ENCODE measurements at regions not wholly inside any gene's neighbourhood (a gene's known extent, or its start where the extent isn't known, plus 50 kb on each side); places are given as distances from the start of the nearest gene placed in this dataset.

DNA sequence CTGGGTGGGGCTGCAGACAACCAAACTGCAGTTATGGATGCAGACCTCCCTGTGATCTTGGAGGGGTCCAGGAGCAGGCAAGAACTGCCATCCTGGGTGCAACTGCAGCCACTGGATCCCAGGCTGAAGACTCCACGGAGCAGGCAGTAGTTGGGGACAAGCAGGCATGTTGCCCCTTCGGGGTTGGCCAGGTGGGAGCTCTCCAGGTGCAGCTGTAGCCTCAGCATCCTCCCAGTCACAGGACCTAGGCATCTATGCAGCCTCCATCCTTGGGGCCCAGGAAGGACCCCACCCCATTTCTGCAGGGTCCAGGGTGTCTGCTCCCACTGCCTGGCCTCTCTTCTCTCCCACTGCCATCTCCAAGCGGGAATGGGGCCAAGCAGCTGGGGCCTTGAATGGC, 322.2 kb upstream of the RBMS3 start:
- no peaks in the 10 kb centered on the region for H3K9me3 ChIP-seq (ENCODE audit: control insufficient read depth, insufficient read depth, low read depth, low read length)
- H3K27me3 ChIP-seq (ENCODE audit: control insufficient read depth, insufficient read depth, low read length), result no peaks in the 10 kb centered on the region
- TF ChIP-seq POLR2AphosphoS5 (IDR thresholded peaks at IDR 0.05; ENCODE audit: low read depth, low read length), result no peak
- TF ChIP-seq, protein P1, sequence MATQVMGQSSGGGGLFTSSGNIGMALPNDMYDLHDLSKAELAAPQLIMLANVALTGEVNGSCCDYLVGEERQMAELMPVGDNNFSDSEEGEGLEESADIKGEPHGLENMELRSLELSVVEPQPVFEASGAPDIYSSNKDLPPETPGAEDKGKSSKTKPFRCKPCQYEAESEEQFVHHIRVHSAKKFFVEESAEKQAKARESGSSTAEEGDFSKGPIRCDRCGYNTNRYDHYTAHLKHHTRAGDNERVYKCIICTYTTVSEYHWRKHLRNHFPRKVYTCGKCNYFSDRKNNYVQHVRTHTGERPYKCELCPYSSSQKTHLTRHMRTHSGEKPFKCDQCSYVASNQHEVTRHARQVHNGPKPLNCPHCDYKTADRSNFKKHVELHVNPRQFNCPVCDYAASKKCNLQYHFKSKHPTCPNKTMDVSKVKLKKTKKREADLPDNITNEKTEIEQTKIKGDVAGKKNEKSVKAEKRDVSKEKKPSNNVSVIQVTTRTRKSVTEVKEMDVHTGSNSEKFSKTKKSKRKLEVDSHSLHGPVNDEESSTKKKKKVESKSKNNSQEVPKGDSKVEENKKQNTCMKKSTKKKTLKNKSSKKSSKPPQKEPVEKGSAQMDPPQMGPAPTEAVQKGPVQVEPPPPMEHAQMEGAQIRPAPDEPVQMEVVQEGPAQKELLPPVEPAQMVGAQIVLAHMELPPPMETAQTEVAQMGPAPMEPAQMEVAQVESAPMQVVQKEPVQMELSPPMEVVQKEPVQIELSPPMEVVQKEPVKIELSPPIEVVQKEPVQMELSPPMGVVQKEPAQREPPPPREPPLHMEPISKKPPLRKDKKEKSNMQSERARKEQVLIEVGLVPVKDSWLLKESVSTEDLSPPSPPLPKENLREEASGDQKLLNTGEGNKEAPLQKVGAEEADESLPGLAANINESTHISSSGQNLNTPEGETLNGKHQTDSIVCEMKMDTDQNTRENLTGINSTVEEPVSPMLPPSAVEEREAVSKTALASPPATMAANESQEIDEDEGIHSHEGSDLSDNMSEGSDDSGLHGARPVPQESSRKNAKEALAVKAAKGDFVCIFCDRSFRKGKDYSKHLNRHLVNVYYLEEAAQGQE (IDR thresholded peaks at IDR 0.05; ENCODE audit: insufficient read depth in 1 of 2, low read depth in 2 of 2, low read length in 1 of 2), result no peak
- TF ChIP-seq, protein P2, sequence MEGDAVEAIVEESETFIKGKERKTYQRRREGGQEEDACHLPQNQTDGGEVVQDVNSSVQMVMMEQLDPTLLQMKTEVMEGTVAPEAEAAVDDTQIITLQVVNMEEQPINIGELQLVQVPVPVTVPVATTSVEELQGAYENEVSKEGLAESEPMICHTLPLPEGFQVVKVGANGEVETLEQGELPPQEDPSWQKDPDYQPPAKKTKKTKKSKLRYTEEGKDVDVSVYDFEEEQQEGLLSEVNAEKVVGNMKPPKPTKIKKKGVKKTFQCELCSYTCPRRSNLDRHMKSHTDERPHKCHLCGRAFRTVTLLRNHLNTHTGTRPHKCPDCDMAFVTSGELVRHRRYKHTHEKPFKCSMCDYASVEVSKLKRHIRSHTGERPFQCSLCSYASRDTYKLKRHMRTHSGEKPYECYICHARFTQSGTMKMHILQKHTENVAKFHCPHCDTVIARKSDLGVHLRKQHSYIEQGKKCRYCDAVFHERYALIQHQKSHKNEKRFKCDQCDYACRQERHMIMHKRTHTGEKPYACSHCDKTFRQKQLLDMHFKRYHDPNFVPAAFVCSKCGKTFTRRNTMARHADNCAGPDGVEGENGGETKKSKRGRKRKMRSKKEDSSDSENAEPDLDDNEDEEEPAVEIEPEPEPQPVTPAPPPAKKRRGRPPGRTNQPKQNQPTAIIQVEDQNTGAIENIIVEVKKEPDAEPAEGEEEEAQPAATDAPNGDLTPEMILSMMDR (IDR thresholded peaks at IDR 0.05), result no peak
- TF ChIP-seq TCF7L2 (IDR thresholded peaks at IDR 0.05; ENCODE audit: low read depth, low read length), result no peak
- no peak for TF ChIP-seq SIN3A (IDR thresholded peaks at IDR 0.05; ENCODE audit: borderline replicate concordance, insufficient read depth, low read depth, low read length)
- POLR2A ChIA-PET, result interaction anchor here (0.6 kb wide), 1 partner anchor 213 kb away, joined by 6 read pairs; no protein-coding TSS in a partner anchor
- CTCF ChIA-PET, result no interaction called here
- H3K4me1 ChIP-seq (ENCODE audit: control insufficient read depth, insufficient read depth, low read length), result no peaks in the 10 kb centered on the region
- BruUV-seq (replicated peaks), result no TSS peak
- ATAC-seq (no peak), DNase-seq (ENCODE audit: low read depth, low spot score) (no peak)
- no peak overlapping the region for H3K27ac ChIP-seq (ENCODE audit: low read length)
- in situ Hi-C loops (cut with HindIII; ENCODE audit: low pct_unique_long_range_greater_than_20kb, low sequenced_read_pairs) (no loop called here), intact Hi-C loops (cut with micrococcal nuclease; ENCODE audit: unreplicated experiment) (no loop called here)
- no peaks in the 10 kb centered on the region for H3K36me3 ChIP-seq (ENCODE audit: control insufficient read depth, insufficient read depth, low read length)
- H3K4me3 ChIP-seq (ENCODE audit: low read depth in 2 of 2, low read length in 2 of 2), result no peak overlapping the region

DNA sequence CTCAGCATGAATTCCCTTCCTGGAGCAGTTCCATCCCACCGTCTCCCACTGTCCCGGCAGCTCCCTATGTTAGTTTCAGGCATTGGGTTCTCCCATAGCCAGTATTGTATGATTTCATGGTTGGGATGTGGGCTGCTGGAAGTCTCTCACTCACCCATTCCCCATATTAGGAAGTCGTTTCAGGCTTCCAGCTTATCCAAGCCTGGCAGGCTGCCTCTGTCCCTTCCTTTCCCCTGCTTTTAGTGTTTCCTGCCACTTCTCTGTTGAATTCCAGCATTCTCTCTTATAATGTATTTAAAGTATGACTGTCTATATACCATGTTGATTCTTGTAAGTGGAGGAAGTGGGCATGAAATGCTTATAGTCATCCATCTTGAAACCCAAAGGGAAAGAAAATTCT, 309.7 kb upstream of the RBMS3 start:
- no peak overlapping the region for H3K27ac ChIP-seq (ENCODE audit: low read length)
- H3K27me3 ChIP-seq (ENCODE audit: control insufficient read depth, insufficient read depth, low read length), result no peaks in the 10 kb centered on the region
- BruUV-seq (replicated peaks), result no TSS peak
- no peak for TF ChIP-seq TCF7L2 (IDR thresholded peaks at IDR 0.05; ENCODE audit: low read depth, low read length)
- TF ChIP-seq, protein P2 (IDR thresholded peaks at IDR 0.05), result no peak
- no peak for TF ChIP-seq POLR2AphosphoS5 (IDR thresholded peaks at IDR 0.05; ENCODE audit: low read depth, low read length)
- no peak for TF ChIP-seq SIN3A (IDR thresholded peaks at IDR 0.05; ENCODE audit: borderline replicate concordance, insufficient read depth, low read depth, low read length)
- TF ChIP-seq, protein P1 (IDR thresholded peaks at IDR 0.05; ENCODE audit: insufficient read depth in 1 of 2, low read depth in 2 of 2, low read length in 1 of 2), result no peak
- H3K36me3 ChIP-seq (ENCODE audit: control insufficient read depth, insufficient read depth, low read length), result no peaks in the 10 kb centered on the region
- CTCF ChIA-PET, result no interaction called here
- DNase-seq (ENCODE audit: low read depth, low spot score) (no peak), ATAC-seq (no peak)
- H3K4me3 ChIP-seq (ENCODE audit: low read depth in 2 of 2, low read length in 2 of 2), result no peak overlapping the region
- no peaks in the 10 kb centered on the region for H3K9me3 ChIP-seq (ENCODE audit: control insufficient read depth, insufficient read depth, low read depth, low read length)
- intact Hi-C loops (cut with micrococcal nuclease; ENCODE audit: unreplicated experiment), result no loop called here
- H3K4me1 ChIP-seq (ENCODE audit: control insufficient read depth, insufficient read depth, low read length), result no peaks in the 10 kb centered on the region
- POLR2A ChIA-PET, result no interaction called here
- in situ Hi-C loops (cut with HindIII; ENCODE audit: low pct_unique_long_range_greater_than_20kb, low sequenced_read_pairs), result no loop called here
